ENCODE measurements at regions not wholly inside any gene's neighbourhood (a gene's known extent, or its start where the extent isn't known, plus 50 kb on each side); places are given as distances from the start of the nearest gene placed in this dataset.

GRCh38 chrX:125151146-125151545, 168.5 kb upstream of the TEX13C start:
- Histone ChIP-seq H2AFZ (ENCODE audit: control insufficient read depth, low read length) (no peak overlapping the region), H3K4me2 (ENCODE audit: control insufficient read depth, extremely low read depth, insufficient read depth, low read depth, low read length) (no peak overlapping the region), H3K36me3 (ENCODE audit: control insufficient read depth in 2 of 2, extremely low read depth in 1 of 2, insufficient read depth in 2 of 2, low read length in 2 of 2) (no peaks in the 10 kb centered on the region), H4K20me1 (ENCODE audit: control insufficient read depth, extremely low read depth, insufficient read depth, low read length) (no peaks in the 10 kb centered on the region), H3K27ac (ENCODE audit: control insufficient read depth, insufficient read depth, low read length) (no peak overlapping the region), H3K4me3 (ENCODE audit: control insufficient read depth in 2 of 3, extremely low read depth in 1 of 3, insufficient read depth in 2 of 3, low read depth in 1 of 3, low read length in 3 of 3) (no peak overlapping the region), H3K27me3 (ENCODE audit: control insufficient read depth, extremely low read depth, insufficient read depth, low read length) (no peaks in the 10 kb centered on the region), H3K79me2 (ENCODE audit: control insufficient read depth, insufficient read depth, low read length) (no peaks in the 10 kb centered on the region), H3K9me3 (ENCODE audit: control insufficient read depth, low read depth, low read length) (no peaks in the 10 kb centered on the region), H3K9ac (ENCODE audit: control insufficient read depth, extremely low read depth, insufficient read depth, low read length) (no peak overlapping the region), H3K9me1 (ENCODE audit: control insufficient read depth, extremely low read depth, insufficient read depth, low read length) (no peaks in the 10 kb centered on the region), H3K4me1 (ENCODE audit: control insufficient read depth, extremely low read depth, insufficient read depth, low read length) (no peaks in the 10 kb centered on the region)
- TF ChIP-seq EZH2 (IDR thresholded peaks at IDR 0.05; ENCODE audit: low read length) (no peak), CTCF (optimal IDR thresholded peaks at IDR 0.05 in 1 of 3, IDR thresholded peaks at IDR 0.05 in 1 of 3, conservative IDR thresholded peaks at IDR 0.05 in 1 of 3; ENCODE audit: extremely low read depth in 1 of 3, insufficient read depth in 2 of 3, low read length in 3 of 3) (no peak)
- FAIRE-seq (no peak), DNase-seq (ENCODE audit: low read depth, low spot score) (no peak)
- dilution Hi-C loops (cut with MboI; ENCODE audit: extremely low pct_ligation_motif_present, low sequenced_read_pairs) = no loop called here

- H3K4me3 ChIP-seq (ENCODE audit: control insufficient read depth in 2 of 3, extremely low read depth in 1 of 3, insufficient read depth in 2 of 3, low read depth in 1 of 3, low read length in 3 of 3) = no peak overlapping the region
- no peak overlapping the region for H3K9ac ChIP-seq (ENCODE audit: control insufficient read depth, extremely low read depth, insufficient read depth, low read length)
- dilution Hi-C loops (cut with MboI; ENCODE audit: extremely low pct_ligation_motif_present, low sequenced_read_pairs) = no loop called here
- no peaks in the 10 kb centered on the region for H4K20me1 ChIP-seq (ENCODE audit: control insufficient read depth, extremely low read depth, insufficient read depth, low read length)
- no peak overlapping the region for H2AFZ ChIP-seq (ENCODE audit: control insufficient read depth, low read length)
- no peak for TF ChIP-seq EZH2 (IDR thresholded peaks at IDR 0.05; ENCODE audit: low read length)
- TF ChIP-seq CTCF (optimal IDR thresholded peaks at IDR 0.05 in 1 of 3, IDR thresholded peaks at IDR 0.05 in 1 of 3, conservative IDR thresholded peaks at IDR 0.05 in 1 of 3; ENCODE audit: extremely low read depth in 1 of 3, insufficient read depth in 2 of 3, low read length in 3 of 3) = no peak
- H3K4me2 ChIP-seq (ENCODE audit: control insufficient read depth, extremely low read depth, insufficient read depth, low read depth, low read length) = no peak overlapping the region
- no peaks in the 10 kb centered on the region for H3K9me3 ChIP-seq (ENCODE audit: control insufficient read depth, low read depth, low read length)
- no peaks in the 10 kb centered on the region for H3K79me2 ChIP-seq (ENCODE audit: control insufficient read depth, insufficient read depth, low read length)
- no peak overlapping the region for H3K27ac ChIP-seq (ENCODE audit: control insufficient read depth, insufficient read depth, low read length)
- no peak for DNase-seq (ENCODE audit: low read depth, low spot score)
- no peak for FAIRE-seq
- H3K36me3 ChIP-seq (ENCODE audit: control insufficient read depth in 2 of 2, extremely low read depth in 1 of 2, insufficient read depth in 2 of 2, low read length in 2 of 2) = no peaks in the 10 kb centered on the region
- no peaks in the 10 kb centered on the region for H3K27me3 ChIP-seq (ENCODE audit: control insufficient read depth, extremely low read depth, insufficient read depth, low read length)
- no peaks in the 10 kb centered on the region for H3K4me1 ChIP-seq (ENCODE audit: control insufficient read depth, extremely low read depth, insufficient read depth, low read length)
- H3K9me1 ChIP-seq (ENCODE audit: control insufficient read depth, extremely low read depth, insufficient read depth, low read length) = no peaks in the 10 kb centered on the region
Measured at GRCh38 chrX:125152011-125152410, 167.7 kb upstream of the TEX13C start.
